LHCN-M2 (cell line): ENCODE measurements at regions not wholly inside any gene's neighbourhood (a gene's known extent, or its start where the extent isn't known, plus 50 kb on each side); places are given as distances from the start of the nearest gene placed in this dataset.
A peak's percentile ranks its signal among the peaks of the same experiment; 100 is the strongest.
"Not testable (repeated sequence)": the region's sequence is repeated elsewhere in the genome, so short reads cannot be mapped to it uniquely, and the experiment has no call there.

Experiments
- DNase-seq: peaks from one replicate; pipeline ENCODE4 v3.0.0-alpha.2; 2012; ENCODE audit warnings: low read depth

DNA sequence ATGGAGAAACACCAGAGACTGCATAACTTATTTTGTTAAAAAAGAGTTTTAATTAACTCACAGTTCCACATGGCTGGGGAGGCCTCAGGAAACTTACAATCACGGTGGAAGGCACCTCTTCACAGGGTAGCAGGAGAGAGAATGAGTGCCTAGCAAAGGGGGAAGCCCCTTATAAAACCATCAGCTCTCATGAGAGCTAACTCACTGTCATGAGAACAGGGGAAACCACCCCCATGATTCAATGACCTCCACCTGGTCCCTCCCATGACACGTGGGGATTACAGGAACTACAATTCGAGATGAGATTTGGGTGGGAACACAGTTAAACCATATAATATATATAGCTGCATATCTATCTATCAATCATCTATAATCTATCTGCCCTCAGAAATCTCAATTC lies 153.1 kb upstream of the PROK2 start:
- not testable (repeated sequence) for DNase-seq

DNA sequence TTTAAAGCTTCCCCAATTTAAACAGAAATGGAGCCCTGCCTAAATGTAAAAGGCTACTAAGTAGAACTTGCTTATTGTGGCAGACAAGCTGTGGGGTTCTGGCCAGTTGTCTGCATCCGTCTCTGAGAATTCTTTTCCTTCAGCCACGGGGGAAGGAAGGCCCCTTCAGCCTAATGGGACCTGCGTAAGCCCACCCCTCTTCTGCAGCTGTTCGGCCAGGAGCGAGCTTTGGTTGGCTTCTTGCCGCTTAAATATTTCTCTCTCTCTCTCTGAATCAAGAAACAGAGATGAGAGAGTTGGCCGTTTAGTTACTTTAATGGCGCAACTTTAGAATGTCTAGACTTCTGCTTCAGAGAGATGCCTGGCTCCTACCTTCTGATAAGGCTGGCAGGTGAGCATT lies 151.7 kb upstream of the PROK2 start:
- DNase-seq: no peak

DNA sequence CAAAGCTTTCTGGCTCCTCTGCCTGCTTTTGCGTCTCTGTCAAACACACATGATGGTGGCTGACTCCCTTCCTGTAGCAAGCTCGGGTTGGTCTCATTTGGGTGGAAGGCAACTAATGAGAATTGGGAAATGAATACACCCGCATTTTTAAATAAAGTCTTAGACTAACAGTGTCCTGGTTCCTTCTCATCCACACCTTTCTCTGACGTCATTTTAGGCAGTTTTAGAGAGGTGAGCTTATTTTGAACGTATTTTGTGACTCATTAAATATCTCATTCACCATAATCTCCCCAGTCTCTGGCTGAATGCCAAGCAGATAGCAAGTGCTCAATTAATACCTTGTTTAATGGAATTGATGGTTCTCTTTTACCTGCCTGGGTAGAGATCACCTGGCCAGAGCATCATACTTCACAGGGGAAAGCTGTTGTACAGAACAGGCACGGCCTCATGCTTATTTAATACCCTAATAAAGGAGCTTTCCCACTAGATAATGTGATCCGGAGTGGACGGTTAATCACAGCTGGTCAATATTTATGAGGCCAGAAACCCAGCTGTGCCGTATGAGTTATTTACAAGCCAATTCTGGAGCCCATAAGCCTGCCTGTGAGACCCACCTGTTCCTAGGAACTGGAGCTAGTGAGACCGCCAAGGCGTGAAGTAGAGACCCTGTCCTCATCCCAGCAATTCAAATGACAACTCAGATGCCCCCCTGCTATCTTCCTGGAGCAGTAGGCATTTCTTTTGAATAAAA lies 149.7 kb upstream of the PROK2 start:
- no peak for DNase-seq

DNA sequence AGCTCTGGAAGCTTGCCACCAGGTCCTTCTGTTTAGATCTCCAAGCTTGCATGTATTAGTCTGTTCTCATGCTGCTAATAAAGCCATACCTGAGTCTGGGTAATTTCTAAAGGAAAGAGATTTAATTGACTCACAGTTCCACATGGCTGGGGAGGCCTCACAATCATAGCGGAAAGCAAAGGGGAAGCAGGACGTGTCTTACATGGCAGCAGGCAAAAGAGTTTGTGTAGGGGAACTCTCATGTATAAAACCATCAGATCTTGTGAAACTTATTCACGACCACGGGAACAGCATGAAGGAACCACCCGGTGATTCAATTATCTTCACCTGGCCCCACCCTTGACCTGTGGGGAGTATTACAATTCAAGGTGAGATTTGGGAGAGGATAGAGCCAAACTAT lies 147.0 kb upstream of the PROK2 start:
- DNase-seq: no peak

DNA sequence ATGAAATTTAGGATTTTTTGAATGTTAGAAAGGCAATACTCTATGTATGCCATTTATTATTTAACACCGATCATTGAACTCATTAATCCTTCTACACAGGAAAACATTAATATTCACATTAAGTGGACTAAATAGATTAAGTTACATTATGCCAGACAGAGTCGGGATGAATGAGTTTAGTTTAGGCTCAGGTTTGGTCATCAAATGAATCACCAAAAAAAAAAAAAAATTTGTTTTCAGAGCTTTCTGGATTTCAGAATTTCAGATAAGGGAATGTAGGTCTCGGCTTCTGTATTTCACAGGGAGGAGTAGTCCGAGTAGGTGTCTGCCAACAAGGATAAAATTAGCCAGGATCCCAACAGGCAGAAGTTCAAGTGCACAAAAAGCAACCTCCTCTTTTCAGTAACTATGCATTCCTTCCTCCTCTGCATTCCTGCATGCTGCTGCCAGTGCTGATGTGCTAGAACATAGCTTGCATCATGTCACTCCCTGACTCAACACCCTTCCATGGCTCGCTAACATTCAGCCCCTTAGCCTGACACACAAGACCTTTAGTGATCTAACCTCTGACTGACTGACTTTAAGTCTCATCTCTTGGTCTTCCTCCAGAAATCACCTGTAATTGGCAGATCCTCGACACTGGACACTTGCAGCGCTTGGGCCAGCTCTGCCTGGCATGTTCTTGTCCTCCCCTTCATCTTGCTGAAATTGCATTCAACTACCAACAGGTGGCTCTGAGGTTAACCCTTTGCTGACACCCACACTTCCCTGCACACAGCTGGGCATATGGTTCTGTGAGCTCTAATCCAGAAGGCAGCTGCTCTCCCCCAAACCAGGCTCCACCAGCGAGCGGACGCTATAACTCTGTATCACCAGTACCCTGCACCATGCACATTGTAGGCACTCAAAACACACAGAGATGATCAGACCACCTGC lies 145.4 kb upstream of the PROK2 start:
- DNase-seq: peak; percentile 47

DNA sequence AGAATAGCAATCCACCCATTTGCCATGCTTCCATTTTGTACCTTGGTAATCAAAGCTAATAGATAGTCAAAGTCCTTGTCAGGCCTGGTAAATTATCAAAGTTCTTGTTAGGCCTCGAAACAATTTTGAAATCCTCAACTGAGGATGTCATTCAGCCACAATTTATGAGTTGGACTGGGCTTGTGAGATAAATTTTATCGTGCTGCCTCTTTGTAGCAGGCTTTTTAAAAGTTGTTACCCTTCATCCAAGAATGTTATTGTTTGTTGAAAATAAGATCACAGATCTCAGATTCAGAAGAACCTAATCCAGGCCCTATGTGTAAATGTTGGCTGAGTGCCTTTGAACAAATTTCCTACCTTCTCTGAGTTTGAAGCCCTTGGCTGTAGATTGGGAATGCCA lies 143.3 kb upstream of the PROK2 start:
- DNase-seq: no peak

DNA sequence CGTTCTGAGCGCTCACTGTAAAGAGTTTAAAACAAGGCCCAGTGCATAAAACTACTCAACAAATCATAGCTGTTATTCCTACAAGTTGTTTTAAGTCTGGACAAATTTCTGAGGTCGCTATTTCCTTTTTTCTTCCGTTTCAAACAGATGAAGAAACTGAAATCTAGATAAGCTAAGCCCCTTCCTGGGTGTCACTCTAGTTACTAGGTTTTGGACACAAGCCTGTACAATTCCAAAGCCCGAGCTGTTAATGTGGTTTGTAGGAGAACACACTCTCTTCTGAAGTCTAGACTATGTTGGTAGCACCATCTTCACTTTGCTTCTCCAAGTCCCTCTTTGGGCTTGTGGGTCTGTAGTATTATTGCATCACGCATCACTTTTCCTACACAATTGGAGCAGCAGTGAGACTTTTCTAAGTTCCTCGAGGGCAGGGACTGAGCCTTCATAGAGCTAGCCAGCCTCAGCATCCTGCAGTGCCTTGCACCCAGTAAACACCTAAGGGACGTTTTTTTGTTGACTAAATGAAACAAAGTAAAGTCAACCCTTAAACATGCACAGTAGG lies 142.6 kb upstream of the PROK2 start:
- no peak for DNase-seq

DNA sequence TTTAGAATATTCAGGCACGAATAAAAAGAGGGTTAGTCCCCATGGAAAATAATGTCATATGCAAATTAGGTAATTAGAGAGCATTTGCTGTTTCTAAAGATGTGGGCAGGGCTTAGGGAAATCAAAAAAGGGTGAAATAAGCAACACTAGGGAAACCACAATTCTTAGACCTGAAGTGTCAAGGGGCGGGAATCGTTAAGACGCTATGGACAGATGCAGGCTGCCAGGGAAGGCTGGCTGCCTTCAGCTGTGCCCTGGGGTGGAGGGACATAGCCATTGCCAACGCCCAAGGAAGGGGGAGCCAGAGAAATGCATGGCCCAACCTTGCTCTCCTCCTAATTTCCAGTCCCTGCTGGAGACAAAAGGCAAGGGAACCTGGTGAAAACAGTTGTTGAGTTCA lies 141.7 kb upstream of the PROK2 start:
- DNase-seq: no peak

DNA sequence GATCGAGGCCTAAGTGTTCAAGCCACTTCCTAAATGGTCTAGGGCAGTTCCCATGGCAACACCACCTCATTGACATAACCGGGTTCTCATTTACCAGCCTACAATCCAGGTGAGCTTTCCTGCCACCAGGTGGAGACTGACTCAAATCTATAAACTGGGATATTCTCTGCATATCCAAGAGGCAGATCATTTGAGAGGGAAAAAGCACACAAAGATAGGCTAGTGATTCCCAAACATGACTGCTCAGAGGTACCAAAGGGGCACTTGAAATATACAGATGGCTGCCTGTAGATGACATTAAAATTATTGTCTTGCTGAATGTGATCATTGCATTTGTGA lies 141.3 kb upstream of the PROK2 start:
- DNase-seq: peak; percentile 6

DNA sequence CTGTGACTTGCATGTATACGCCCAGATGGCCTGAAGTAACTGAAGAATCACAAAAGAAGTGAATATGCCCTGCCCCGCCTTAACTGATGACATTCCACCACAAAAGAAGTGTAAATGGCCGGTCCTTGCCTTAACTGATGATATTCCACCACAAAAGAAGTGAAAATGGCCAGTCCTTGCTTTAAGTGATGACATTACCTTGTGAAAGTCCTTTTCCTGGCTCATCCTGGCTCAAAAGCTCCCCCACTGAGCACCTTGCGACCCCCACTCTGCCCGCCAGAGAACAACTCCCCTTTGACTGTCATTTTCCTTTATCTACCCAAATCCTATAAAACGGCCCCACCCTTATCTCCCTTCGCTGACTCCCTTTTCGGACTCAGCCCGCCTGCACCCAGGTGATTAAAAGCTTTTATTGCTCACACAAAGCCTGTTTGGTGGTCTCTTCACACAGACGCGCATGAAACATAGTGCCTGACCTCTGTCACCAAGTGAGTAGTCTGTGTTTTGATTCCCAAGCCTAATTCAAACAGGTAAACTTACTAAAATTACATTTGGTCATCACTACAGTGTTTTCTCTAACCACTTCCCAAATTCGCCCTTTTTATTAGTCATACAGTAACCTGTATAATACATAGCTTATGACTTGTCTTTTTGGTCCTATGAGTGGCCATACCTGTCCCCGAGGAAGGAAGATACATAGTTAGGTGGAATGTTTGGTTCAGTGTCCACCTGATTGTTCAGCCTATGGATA lies 140.7 kb upstream of the PROK2 start:
- DNase-seq: not testable (repeated sequence)

DNA sequence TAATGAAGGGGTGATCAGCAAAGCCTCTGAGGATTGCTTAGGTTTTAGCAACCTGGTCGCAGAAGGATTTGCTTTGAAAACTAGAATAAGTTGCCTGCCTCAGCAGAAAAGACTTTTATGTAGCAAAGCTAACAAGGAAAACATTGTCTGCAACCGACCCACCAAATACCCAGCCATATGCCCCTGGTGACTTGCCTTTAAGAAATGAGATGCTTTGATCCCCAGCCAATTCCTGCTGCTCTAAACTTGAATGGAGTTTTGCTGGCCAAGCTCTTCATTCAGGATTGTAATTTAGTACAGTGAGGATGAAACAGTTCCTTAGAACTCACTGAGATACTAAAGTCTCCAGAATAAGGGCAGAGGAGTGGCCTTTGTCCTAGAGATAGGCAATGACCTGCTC lies 139.8 kb upstream of the PROK2 start:
- DNase-seq: no peak

DNA sequence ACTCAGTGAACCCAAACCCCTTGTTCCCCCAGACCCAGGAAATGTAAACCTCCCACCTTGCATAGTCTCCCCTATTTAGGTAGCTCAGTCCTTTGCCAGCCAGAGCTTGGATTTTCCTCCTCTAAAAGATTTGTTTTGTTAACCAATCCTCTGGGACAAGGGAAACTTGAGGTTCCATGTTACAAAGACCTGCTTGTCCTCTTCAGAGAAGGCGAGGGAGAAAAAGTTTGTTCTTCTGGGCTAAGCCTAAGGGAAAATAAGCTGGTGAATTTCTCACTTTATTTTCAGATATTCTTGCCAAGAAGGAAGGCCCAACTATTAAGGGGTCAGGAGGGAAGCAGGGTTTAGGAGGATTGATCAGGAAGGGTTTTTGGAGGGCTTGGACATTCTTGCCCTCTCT lies 136.1 kb upstream of the PROK2 start:
- no peak for DNase-seq

DNA sequence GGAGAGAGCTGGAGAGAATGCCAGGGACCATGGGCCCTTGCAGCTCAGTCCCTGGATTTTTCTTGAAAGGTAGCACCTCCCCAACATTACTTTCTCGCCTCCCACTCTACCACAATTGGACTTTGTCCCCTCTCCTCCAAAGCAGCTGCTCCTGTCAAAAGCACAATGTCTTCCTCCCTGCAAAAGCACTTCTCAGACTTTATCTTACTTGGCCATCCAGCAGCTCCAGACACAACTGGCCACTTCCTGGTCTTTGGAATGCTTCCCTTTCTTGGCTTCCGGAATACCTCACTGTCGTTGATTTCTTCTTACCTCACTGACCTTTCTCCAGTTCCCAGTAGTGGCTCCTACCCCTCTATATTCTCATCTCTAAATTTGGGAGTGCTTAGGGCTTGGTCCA lies 134.6 kb upstream of the PROK2 start:
- DNase-seq: no peak

DNA sequence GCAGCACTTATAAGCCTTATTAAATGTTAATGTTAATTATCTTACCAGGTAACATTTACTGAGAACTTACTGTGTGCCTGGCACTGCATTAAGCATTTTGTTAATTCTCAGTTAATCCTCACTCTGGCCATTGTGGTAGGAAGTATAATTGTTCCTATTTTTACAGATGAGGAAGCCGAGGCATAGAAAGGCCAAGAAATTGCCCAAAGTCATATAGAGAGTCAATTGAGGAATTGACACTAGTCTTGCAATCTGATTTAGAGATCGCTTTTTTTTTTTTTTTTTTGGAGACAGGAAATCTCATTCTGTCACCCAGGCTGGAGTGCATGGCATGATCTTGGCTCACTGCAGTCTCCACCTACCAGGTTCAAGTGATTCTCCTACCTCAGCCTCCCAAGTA lies 132.6 kb upstream of the PROK2 start:
- DNase-seq: no peak

DNA sequence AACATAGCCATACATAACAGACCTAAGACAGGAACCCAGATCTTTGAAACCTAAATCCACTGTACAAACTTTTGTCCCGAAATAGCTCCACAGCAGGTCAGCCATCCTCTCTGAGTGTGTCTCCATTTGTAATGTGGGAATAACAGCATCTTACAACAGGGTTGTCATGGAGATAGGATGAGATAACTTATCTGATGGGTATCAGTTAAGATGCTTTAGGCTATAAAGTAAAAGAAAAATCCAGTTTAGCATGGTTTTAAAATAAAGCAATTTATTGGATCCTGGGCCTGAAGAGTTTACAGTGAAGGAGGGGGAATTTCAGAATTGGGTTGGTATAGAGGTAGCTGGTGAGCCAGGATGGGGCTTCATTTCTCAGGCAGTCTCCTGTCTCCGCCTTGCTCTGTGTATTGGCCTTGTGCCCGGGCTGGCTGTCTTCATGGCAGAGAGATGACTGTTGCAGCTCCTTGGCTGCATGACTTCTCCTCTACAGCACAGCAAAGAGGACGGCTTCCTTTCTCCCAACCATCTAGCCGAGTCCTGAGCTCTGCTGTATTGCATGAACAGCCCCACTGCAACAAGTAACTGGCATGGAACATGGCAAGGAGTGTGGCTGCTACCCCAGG lies 131.9 kb upstream of the PROK2 start:
- DNase-seq: no peak

DNA sequence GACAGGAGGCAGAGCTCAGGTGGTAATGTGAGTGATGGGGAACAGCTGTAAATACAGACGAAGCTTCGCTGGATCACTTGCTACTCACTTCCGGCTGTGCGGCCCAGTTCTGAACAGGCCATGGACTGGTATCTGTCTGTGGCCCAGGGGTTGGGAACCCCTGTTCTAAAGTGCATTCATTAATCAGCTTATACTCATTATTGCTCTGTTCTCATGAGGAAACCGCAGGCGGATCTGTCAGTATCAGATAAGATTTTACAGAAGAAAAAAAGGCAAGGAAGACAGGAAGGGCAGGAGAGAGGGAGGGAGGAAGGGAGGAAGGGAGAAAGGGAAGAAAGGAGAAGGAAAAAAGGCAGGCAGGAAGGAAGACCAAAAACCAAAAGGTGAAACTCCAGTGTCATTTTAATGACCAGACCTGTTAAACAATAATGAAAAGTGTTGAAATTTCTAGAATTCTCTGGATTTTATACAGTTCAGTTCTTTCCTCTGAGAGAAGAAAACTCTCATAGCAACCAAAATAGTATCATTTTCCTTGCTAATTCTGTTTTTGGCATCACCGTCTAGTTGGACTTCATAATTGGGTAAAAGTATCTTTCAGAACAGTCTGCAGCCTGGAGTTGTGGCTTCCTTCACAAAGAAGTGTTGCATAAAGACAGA lies 128.0 kb upstream of the PROK2 start:
- DNase-seq: no peak

DNA sequence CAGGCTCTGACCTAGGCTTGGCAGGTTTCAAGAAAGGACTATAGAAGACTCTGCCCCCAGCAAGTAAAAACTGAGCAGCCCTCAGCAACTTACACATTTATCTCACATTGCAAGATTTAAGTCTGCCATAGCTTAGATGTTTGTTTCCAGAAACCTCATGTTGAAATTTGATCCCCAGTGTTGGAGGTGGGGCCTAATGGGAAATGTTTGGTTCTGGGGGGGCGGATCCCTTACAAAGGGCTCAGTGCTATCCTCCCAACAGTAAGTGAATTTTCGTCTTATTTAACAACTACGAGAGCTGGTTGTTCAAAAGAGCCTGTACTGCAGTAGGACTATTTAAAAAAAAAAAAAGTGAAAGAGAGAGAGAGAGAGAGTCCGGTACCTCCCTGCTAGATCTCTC lies 125.2 kb upstream of the PROK2 start:
- DNase-seq: no peak

DNA sequence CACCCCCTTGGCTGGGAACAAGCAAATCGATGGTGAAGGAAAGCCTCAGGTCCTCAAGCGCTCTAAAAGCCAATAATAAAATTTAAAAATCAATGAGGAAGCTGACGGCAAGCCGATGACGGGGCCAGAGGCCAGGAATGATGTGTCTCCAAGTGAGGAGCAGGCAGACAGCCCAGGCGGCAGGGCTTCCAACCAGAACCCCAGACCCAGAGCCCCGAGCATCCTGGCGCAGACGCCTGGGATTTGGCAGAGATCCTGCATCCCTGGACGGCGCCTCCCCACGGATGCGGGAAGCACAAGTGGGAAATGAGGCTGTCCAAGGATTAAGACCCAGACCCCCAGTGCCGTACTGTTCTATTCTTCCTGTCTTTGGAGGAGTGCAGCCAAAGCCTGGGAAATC lies 123.0 kb upstream of the PROK2 start:
- no peak for DNase-seq

DNA sequence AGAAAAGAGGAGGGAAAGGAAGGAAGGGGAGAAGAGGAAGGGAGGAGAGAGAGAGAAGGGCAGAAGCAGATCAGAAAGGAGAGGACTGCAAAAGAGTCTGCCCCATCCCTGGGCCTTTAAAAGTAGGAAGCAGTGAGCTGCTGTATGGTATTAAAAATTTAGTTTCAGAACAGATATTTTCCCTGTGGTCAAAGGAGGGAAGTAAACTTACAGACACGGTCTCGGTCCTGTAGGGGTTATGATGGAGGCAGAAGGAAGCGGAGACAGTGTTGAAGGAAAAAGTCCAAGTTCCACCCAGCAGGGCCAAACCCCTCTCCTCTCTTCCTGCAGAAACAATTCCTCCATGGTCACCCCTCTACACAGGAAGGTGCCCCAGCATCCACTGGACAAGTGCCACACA lies 122.0 kb upstream of the PROK2 start:
- DNase-seq: no peak

DNA sequence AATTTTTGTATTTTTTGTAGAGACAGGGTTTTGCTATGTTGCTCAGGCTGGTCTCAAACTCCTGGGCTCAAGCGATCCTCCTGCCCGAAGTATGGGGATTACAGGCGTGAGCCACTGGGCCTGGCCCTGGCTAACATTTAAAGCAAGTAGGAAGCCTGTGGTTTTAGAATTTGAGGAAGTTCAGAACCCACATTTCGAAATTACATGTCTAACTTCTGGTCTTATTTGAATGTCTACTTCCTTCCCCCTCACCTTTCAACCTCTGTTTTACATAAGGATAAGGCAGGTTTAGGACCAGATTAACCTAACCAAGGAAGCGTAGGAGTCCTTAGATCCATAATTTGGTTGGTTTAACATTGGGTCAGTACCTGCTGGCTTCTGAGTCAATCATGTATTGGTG lies 120.5 kb upstream of the PROK2 start:
- no peak for DNase-seq

DNA sequence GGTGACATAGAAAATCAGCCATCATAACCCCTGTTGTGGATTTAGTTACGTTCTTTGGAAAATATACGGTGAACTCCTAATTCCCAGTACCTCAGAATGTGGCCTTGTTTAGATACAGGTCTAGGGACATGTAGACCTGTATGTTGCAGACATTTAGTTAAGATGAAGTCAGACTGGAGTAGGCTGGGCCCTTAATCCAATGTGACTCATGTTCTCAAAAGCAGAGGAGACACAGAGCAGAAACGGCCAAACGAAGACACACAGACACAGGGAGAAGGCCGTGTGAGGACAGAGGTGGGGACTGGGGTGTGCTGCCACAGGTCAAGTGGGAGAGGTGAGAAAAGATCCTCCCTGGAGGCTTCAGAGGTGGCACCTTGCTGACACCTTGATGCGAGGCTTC lies 119.0 kb upstream of the PROK2 start:
- DNase-seq: no peak
